Endothelial cell of umbilical vein (primary cell): ENCODE measurements at regions not wholly inside any gene's neighbourhood (a gene's known extent, or its start where the extent isn't known, plus 50 kb on each side); places are given as distances from the start of the nearest gene placed in this dataset.

ENCODE experiments used
- BruUV-seq: library from RNA; stranded (reverse); fragments of 400-500 nt; replicated peaks from 2 replicates; lab custom pipeline; 2021; lab: Mats Ljungman, UMichigan
- CTCF ChIA-PET: fragments of 300-600, 350-600 bp; sonication (Branson Sonifier 250); formaldehyde crosslinking; loops from one replicate; lab custom pipeline; 2021; ENCODE audit warnings: antibody characterized with exemption, inconsistent platforms; lab: Charles Lee
- POLR2A ChIA-PET: fragments of 300-600, 350-600 bp; sonication (Branson Sonifier 250); formaldehyde crosslinking; loops from one replicate; lab custom pipeline; 2021; ENCODE audit warnings: antibody characterized with exemption, inconsistent platforms; lab: Charles Lee
- DNase-seq: peaks from one replicate; pipeline ENCODE4 v3.0.0-alpha.2; 2011; ENCODE audit warnings: low read depth, low spot score
- FAIRE-seq: peaks from 2 replicates; lab custom pipeline; 2011; peaks lifted over from hg19 to GRCh38; lab: Jason Lieb, UNC
- H2AFZ ChIP-seq: 2 replicates; pipeline ENCODE4 v1.6.0; 2012; ENCODE audit warnings: low read depth, low read length, control low read depth, inconsistent platforms
- H3K27ac ChIP-seq: 2 replicates; pipeline ENCODE4 v1.5.1; 2011; ENCODE audit warnings: low read depth, mild to moderate bottlenecking, control low read depth, low read length, moderate library complexity; ENCODE audit not compliant: insufficient read depth
- H3K27me3 ChIP-seq, 2 experiments: 2 replicates each; pipeline versions ENCODE4 v1.6.0 to v1.6.1; 2011; ENCODE audit warnings: low read length in 2 of 2, mixed read lengths in 1 of 2; ENCODE audit not compliant: control insufficient read depth in 2 of 2, insufficient read depth in 2 of 2
- H3K36me3 ChIP-seq, 2 experiments: 2 replicates in 1 of 2; 3 replicates in 1 of 2; pipeline ENCODE4 v1.5.1; 2011; ENCODE audit warnings: low read length in 2 of 2, mild to moderate bottlenecking in 1 of 2, moderate library complexity in 1 of 2; ENCODE audit not compliant: control insufficient read depth in 2 of 2, insufficient read depth in 2 of 2; ENCODE audit errors: extremely low read depth in 1 of 2
- H3K4me1 ChIP-seq: 3 replicates; pipeline ENCODE4 v1.5.1; 2011; ENCODE audit warnings: mild to moderate bottlenecking, low read length; ENCODE audit not compliant: control insufficient read depth, insufficient read depth; ENCODE audit errors: extremely low read depth
- H3K4me2 ChIP-seq: 2 replicates; pipeline ENCODE4 v1.6.1; 2011; ENCODE audit warnings: low read length, control low read depth, mixed read lengths; ENCODE audit not compliant: insufficient read depth
- H3K4me3 ChIP-seq, 3 experiments: fragments of 200-600 bp in 1 of 3; sonication (generic), shearing (Covaris generic) in 1 of 3; replicated peaks in 1 of 3; 2 replicates each; pipeline ENCODE4 v1.5.1; 2011 to 2016; ENCODE audit warnings: control low read depth in 3 of 3, low read length in 3 of 3, mild to moderate bottlenecking in 2 of 3, inconsistent platforms in 1 of 3, low read depth in 1 of 3, moderate library complexity in 1 of 3; ENCODE audit not compliant: insufficient read depth in 1 of 3
- H3K79me2 ChIP-seq: 2 replicates; pipeline ENCODE4 v1.6.0; 2012; ENCODE audit warnings: low read length, inconsistent platforms; ENCODE audit not compliant: control insufficient read depth, insufficient read depth
- H3K9ac ChIP-seq: replicated peaks from 2 replicates; pipeline ENCODE3; 2011; ENCODE audit warnings: low read length, control low read depth; ENCODE audit not compliant: insufficient read depth; ENCODE audit errors: extremely low read depth
- H3K9me1 ChIP-seq: replicated peaks from 3 replicates; pipeline ENCODE4 v1.6.0; 2011; ENCODE audit warnings: mild to moderate bottlenecking, low read length; ENCODE audit not compliant: control insufficient read depth, insufficient read depth; ENCODE audit errors: extremely low read depth
- H3K9me3 ChIP-seq: replicated peaks from 2 replicates; pipeline ENCODE4 v1.5.1; 2012; ENCODE audit warnings: low read length, inconsistent platforms; ENCODE audit not compliant: control insufficient read depth, insufficient read depth
- H4K20me1 ChIP-seq: replicated peaks from 2 replicates; pipeline ENCODE3; 2011; ENCODE audit warnings: mild to moderate bottlenecking, low read length; ENCODE audit not compliant: control insufficient read depth, insufficient read depth; ENCODE audit errors: extremely low read depth
- EZH2 ChIP-seq: IDR thresholded peaks from 2 replicates; pipeline ENCODE4 v1.6.1; 2012; ENCODE audit warnings: borderline replicate concordance, low read depth, mild to moderate bottlenecking, moderate library complexity, low read length, inconsistent platforms; ENCODE audit not compliant: severe bottlenecking
- FOS ChIP-seq: IDR thresholded peaks from 2 replicates; pipeline ENCODE4 v1.6.1; 2011; ENCODE audit warnings: mild to moderate bottlenecking, low read length, moderate library complexity, borderline replicate concordance; ENCODE audit not compliant: insufficient read depth
- GATA2 ChIP-seq: IDR thresholded peaks from 2 replicates; pipeline ENCODE4 v1.7.0; 2011; ENCODE audit warnings: low read depth, mild to moderate bottlenecking, moderate library complexity, mixed read lengths, low read length; ENCODE audit not compliant: insufficient read length, insufficient read depth
- JUN ChIP-seq: IDR thresholded peaks from 2 replicates; pipeline ENCODE4 v1.6.1; 2011; ENCODE audit warnings: borderline replicate concordance, low read depth; ENCODE audit not compliant: insufficient read length, insufficient read depth
- MYC ChIP-seq: IDR thresholded peaks from one replicate; pipeline ENCODE4 v1.6.1; 2011; ENCODE audit warnings: mild to moderate bottlenecking, low read depth, low read length
- POLR2A ChIP-seq: IDR thresholded peaks from 2 replicates; pipeline ENCODE4 v1.6.1; 2012; ENCODE audit warnings: low read depth, mild to moderate bottlenecking, control low read depth, low read length
- POLR2AphosphoS5 ChIP-seq: IDR thresholded peaks from 2 replicates; pipeline ENCODE4 v1.6.1; 2012; ENCODE audit warnings: low read depth, mild to moderate bottlenecking, control low read depth, low read length, moderate library complexity; ENCODE audit not compliant: insufficient read depth
- dilution Hi-C: fragments of 300-500 bp; cut with MboI; formaldehyde crosslinking; loops from one replicate; pipeline ENCODE4 v1.15.0; 2019; ENCODE audit warnings: low sequenced_read_pairs; ENCODE audit not compliant: extremely low pct_ligation_motif_present
- intact Hi-C: fragments of 100-400 bp; cut with micrococcal nuclease; formaldehyde crosslinking; loops from one replicate; pipeline ENCODE4 v1.10.0; 2022
- TF ChIP-seq, protein P1 (sequence below), 2 donors: IDR thresholded peaks; 1 replicate in 1 of 2; 2 replicates in 1 of 2; pipeline ENCODE4 v1.5.1; 2011; ENCODE audit warnings: low read length in 2 of 2, mild to moderate bottlenecking in 2 of 2, moderate library complexity in 2 of 2, control low read depth in 1 of 2, inconsistent platforms in 1 of 2, low read depth in 1 of 2; ENCODE audit not compliant: insufficient read depth in 1 of 2; ENCODE audit errors: extremely low read depth in 1 of 2
- TF ChIP-seq, protein P2 (sequence below): IDR thresholded peaks from 2 replicates; pipeline ENCODE4 v1.6.1; 2011; ENCODE audit not compliant: insufficient read depth, insufficient read length

DNA sequence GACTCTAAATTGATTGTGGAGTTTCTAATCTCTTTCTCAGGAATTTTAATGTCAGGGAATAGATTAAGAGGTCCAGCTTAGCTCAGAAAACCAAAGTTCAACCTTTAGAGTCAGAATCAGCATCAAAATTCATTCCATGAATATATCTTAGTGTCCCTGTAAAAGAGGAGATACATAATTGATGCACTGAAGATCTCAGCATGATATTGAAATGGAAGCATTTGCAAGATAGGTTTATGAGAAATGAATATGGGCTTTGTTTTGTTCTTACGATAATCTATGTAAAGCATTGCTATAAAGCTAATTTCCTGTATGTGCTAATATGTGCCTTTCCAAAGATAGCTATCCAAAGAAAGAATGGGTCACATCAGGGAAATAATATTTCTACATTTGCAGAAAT, 404.5 kb upstream of the HSF2 start:
- BruUV-seq: no TSS peak
- POLR2A ChIA-PET: no interaction called here

More for the DNA sequence above, 404.5 kb upstream of the HSF2 start:
- Histone ChIP-seq H3K4me1 (no peaks in the 10 kb centered on the region), H3K4me2 (no peak overlapping the region), H3K79me2 (no peaks in the 10 kb centered on the region), H2AFZ (no peak overlapping the region), H3K36me3 (no peaks in the 10 kb centered on the region), H3K27me3 (no peaks in the 10 kb centered on the region), H4K20me1 (no peaks in the 10 kb centered on the region), H3K9ac (no peak overlapping the region), H3K9me1 (no peaks in the 10 kb centered on the region), H3K4me3 (no peak overlapping the region), H3K27ac (no peak overlapping the region), H3K9me3 (no peaks in the 10 kb centered on the region)
- dilution Hi-C loops: no loop called here
- CTCF ChIA-PET: interaction anchor here (1.1 to 1.4 kb wide), 2 partner anchors 10 to 12 kb away, joined by 3 read pairs; no protein-coding TSS in a partner anchor
- no peak for FAIRE-seq
- intact Hi-C loops: no loop called here
- TF ChIP-seq POLR2A (no peak), FOS (no peak), EZH2 (no peak), GATA2 (no peak), JUN (no peak), MYC (no peak), POLR2AphosphoS5 (no peak)
- TF ChIP-seq, protein P1, sequence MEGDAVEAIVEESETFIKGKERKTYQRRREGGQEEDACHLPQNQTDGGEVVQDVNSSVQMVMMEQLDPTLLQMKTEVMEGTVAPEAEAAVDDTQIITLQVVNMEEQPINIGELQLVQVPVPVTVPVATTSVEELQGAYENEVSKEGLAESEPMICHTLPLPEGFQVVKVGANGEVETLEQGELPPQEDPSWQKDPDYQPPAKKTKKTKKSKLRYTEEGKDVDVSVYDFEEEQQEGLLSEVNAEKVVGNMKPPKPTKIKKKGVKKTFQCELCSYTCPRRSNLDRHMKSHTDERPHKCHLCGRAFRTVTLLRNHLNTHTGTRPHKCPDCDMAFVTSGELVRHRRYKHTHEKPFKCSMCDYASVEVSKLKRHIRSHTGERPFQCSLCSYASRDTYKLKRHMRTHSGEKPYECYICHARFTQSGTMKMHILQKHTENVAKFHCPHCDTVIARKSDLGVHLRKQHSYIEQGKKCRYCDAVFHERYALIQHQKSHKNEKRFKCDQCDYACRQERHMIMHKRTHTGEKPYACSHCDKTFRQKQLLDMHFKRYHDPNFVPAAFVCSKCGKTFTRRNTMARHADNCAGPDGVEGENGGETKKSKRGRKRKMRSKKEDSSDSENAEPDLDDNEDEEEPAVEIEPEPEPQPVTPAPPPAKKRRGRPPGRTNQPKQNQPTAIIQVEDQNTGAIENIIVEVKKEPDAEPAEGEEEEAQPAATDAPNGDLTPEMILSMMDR (IDR thresholded peaks at IDR 0.05; ENCODE audit: extremely low read depth in 1 of 2, insufficient read depth in 1 of 2, low read depth in 1 of 2, low read length in 2 of 2): no peak
- TF ChIP-seq, protein P2, sequence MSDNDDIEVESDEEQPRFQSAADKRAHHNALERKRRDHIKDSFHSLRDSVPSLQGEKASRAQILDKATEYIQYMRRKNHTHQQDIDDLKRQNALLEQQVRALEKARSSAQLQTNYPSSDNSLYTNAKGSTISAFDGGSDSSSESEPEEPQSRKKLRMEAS: no peak
- DNase-seq: no peak
